Mesenchymal stem cell (in vitro differentiated cells and primary cell): ENCODE measurements at regions not wholly inside any gene's neighbourhood (a gene's known extent, or its start where the extent isn't known, plus 50 kb on each side); places are given as distances from the start of the nearest gene placed in this dataset.

ENCODE experiments used
- DNase-seq: peaks from one replicate; pipeline ENCODE4 v3.0.0-alpha.2; 2013
- H2AFZ ChIP-seq: one replicate; pipeline ENCODE4 v1.6.1; 2013; ENCODE audit warnings: low read depth, mild to moderate bottlenecking, control low read depth, inconsistent platforms, low read length, moderate library complexity
- H2AK5ac ChIP-seq: 2 replicates; pipeline ENCODE4 v1.6.1; 2013; ENCODE audit warnings: low read length, moderate library complexity, mild to moderate bottlenecking, inconsistent platforms; ENCODE audit not compliant: severe bottlenecking
- H2BK120ac ChIP-seq: one replicate; pipeline ENCODE4 v1.6.1; 2013; ENCODE audit warnings: low read depth, mild to moderate bottlenecking, inconsistent platforms, low read length, moderate library complexity
- H2BK12ac ChIP-seq, 2 experiments: one replicate each; pipeline ENCODE4 v1.6.1; 2013; ENCODE audit warnings: inconsistent platforms in 2 of 2, low read length in 2 of 2, mild to moderate bottlenecking in 2 of 2, moderate library complexity in 2 of 2, control low read depth in 1 of 2
- H2BK15ac ChIP-seq: one replicate; pipeline ENCODE4 v1.6.1; 2013; ENCODE audit warnings: mild to moderate bottlenecking, low read depth, inconsistent platforms; ENCODE audit not compliant: poor library complexity, severe bottlenecking
- H2BK5ac ChIP-seq: 2 replicates; pipeline ENCODE4 v1.6.1; 2013; ENCODE audit warnings: low read depth, mild to moderate bottlenecking, low read length, control low read depth, inconsistent platforms; ENCODE audit not compliant: poor library complexity, severe bottlenecking
- H3K14ac ChIP-seq, 2 experiments: one replicate each; pipeline ENCODE4 v1.6.1; 2013; ENCODE audit warnings: inconsistent platforms in 2 of 2, low read length in 2 of 2, control low read depth in 1 of 2, mild to moderate bottlenecking in 1 of 2, moderate library complexity in 1 of 2
- H3K18ac ChIP-seq, 2 experiments: one replicate each; pipeline ENCODE4 v1.6.1; 2013; ENCODE audit warnings: inconsistent platforms in 2 of 2, low read length in 2 of 2, control low read depth in 1 of 2, low read depth in 1 of 2, mild to moderate bottlenecking in 1 of 2
- H3K23ac ChIP-seq, 2 experiments: one replicate each; pipeline ENCODE4 v1.6.1; 2013; ENCODE audit warnings: inconsistent platforms in 2 of 2, low read length in 2 of 2, mild to moderate bottlenecking in 2 of 2, moderate library complexity in 2 of 2, control low read depth in 1 of 2
- H3K27ac ChIP-seq: 2 replicates; pipeline ENCODE4 v1.5.1; 2013; ENCODE audit warnings: mild to moderate bottlenecking, moderate library complexity, low read length, control low read depth, inconsistent platforms; ENCODE audit not compliant: poor library complexity, severe bottlenecking
- H3K27me3 ChIP-seq, 2 experiments: 2 replicates each; pipeline versions ENCODE4 v1.6.1 to v1.7.0; 2013; ENCODE audit warnings: low read length in 2 of 2, mild to moderate bottlenecking in 2 of 2, moderate library complexity in 2 of 2, control low read depth in 1 of 2, inconsistent platforms in 1 of 2; ENCODE audit not compliant: control insufficient read depth in 1 of 2, insufficient read depth in 1 of 2
- H3K36me3 ChIP-seq, 2 experiments: 2 replicates each; pipeline versions ENCODE4 v1.6.1 to v1.7.0; 2013; ENCODE audit warnings: low read length in 2 of 2, control low read depth in 1 of 2, inconsistent platforms in 1 of 2, low read depth in 1 of 2, mild to moderate bottlenecking in 1 of 2; ENCODE audit not compliant: insufficient read depth in 2 of 2, control insufficient read depth in 1 of 2
- H3K4ac ChIP-seq, 2 experiments: one replicate each; pipeline ENCODE4 v1.6.1; 2013; ENCODE audit warnings: inconsistent platforms in 2 of 2, low read length in 2 of 2, mild to moderate bottlenecking in 2 of 2, moderate library complexity in 2 of 2, control low read depth in 1 of 2, low read depth in 1 of 2
- H3K4me1 ChIP-seq: 2 replicates; pipeline ENCODE4 v1.6.1; 2013; ENCODE audit warnings: low read depth, low read length, control low read depth; ENCODE audit not compliant: control insufficient read depth, insufficient read depth
- H3K4me2 ChIP-seq: 2 replicates; pipeline ENCODE4 v1.6.1; 2013; ENCODE audit warnings: low read length, mild to moderate bottlenecking, inconsistent platforms; ENCODE audit not compliant: poor library complexity, severe bottlenecking
- H3K4me3 ChIP-seq, 2 experiments: 2 replicates each; pipeline versions ENCODE4 v1.5.1 to v1.7.0; 2013; ENCODE audit warnings: low read length in 2 of 2, mild to moderate bottlenecking in 2 of 2, control low read depth in 1 of 2, low read depth in 1 of 2; ENCODE audit not compliant: insufficient read depth in 1 of 2
- H3K79me1 ChIP-seq: replicated peaks from 2 replicates; pipeline ENCODE4 v1.6.1; 2013; ENCODE audit warnings: mild to moderate bottlenecking, control low read depth, low read length, inconsistent platforms; ENCODE audit not compliant: poor library complexity, severe bottlenecking
- H3K9ac ChIP-seq: 2 replicates; pipeline ENCODE4 v1.7.0; 2013; ENCODE audit warnings: mild to moderate bottlenecking, low read length, moderate library complexity
- H3K9me3 ChIP-seq: 2 replicates; pipeline ENCODE4 v1.7.0; 2013; ENCODE audit warnings: mild to moderate bottlenecking, low read length; ENCODE audit not compliant: control insufficient read depth
- H4K8ac ChIP-seq: one replicate; pipeline ENCODE4 v1.6.1; 2013; ENCODE audit warnings: inconsistent platforms, mild to moderate bottlenecking, low read length, moderate library complexity
- H4K91ac ChIP-seq: one replicate; pipeline ENCODE4 v1.6.1; 2013; ENCODE audit warnings: mild to moderate bottlenecking, low read length, inconsistent platforms
- WGBS: methylation state at CpG from one replicate; pipeline ENCODE4 v1.1.7; 2013; ENCODE audit warnings: mixed read lengths; 5-methylcytosine and 5-hydroxymethylcytosine counted together

GRCh38 chr4:13268165-13268564 lies 216.0 kb downstream of the RAB28 start:
- Histone ChIP-seq H2AFZ (no peak overlapping the region), H3K27ac (no peak overlapping the region), H3K4ac (no peak overlapping the region), H3K27me3 (no peaks in the 10 kb centered on the region), H3K9me3 (peaks cover 15% of the 10 kb centered on the region), H3K18ac (no peak overlapping the region), H2BK12ac (no peak overlapping the region), H3K4me1 (no peaks in the 10 kb centered on the region), H2BK15ac (no peak overlapping the region), H3K9ac (no peak overlapping the region), H2AK5ac (no peak overlapping the region), H4K91ac (no peak overlapping the region), H3K23ac (no peak overlapping the region), H3K4me2 (no peak overlapping the region), H2BK5ac (no peak overlapping the region), H3K14ac (no peak overlapping the region), H4K8ac (no peak overlapping the region), H3K4me3 (no peak overlapping the region), H3K36me3 (no peaks in the 10 kb centered on the region), H3K79me1 (no peaks in the 10 kb centered on the region), H2BK120ac (no peak overlapping the region)
- no peak for DNase-seq
- 84% methylated on average over 4 of the region's 4 CpGs for WGBS

- peaks cover 14% of the 10 kb centered on the region for H3K9me3 ChIP-seq
- no peaks in the 10 kb centered on the region for H3K27me3 ChIP-seq
- no peak overlapping the region for H3K4me3 ChIP-seq
- H2BK15ac ChIP-seq = no peak overlapping the region
- WGBS = 33% methylated on average over 2 of the region's 2 CpGs
- H3K36me3 ChIP-seq = no peaks in the 10 kb centered on the region
- no peak overlapping the region for H3K9ac ChIP-seq
- no peak overlapping the region for H3K4me2 ChIP-seq
- H2BK12ac ChIP-seq = no peak overlapping the region
- no peak overlapping the region for H3K18ac ChIP-seq
- H4K91ac ChIP-seq = no peak overlapping the region
- no peaks in the 10 kb centered on the region for H3K4me1 ChIP-seq
- no peak overlapping the region for H3K4ac ChIP-seq
- no peak overlapping the region for H2AFZ ChIP-seq
- H4K8ac ChIP-seq = no peak overlapping the region
- no peak overlapping the region for H3K27ac ChIP-seq
- H2AK5ac ChIP-seq = no peak overlapping the region
- H2BK120ac ChIP-seq = no peak overlapping the region
- no peak overlapping the region for H3K23ac ChIP-seq
- H3K79me1 ChIP-seq = no peaks in the 10 kb centered on the region
- H3K14ac ChIP-seq = no peak overlapping the region
- DNase-seq = peak; percentile 73
- no peak overlapping the region for H2BK5ac ChIP-seq
Measured at GRCh38 chr4:13267091-13267490, 217.0 kb downstream of the RAB28 start.

GRCh38 chr4:13266687-13267086 lies 217.5 kb downstream of the RAB28 start:
- Histone ChIP-seq H3K18ac (no peak overlapping the region), H2BK120ac (no peak overlapping the region), H2AFZ (no peak overlapping the region), H3K4me3 (no peak overlapping the region), H4K8ac (no peak overlapping the region), H2AK5ac (no peak overlapping the region), H3K14ac (no peak overlapping the region), H3K4ac (no peak overlapping the region), H3K79me1 (no peaks in the 10 kb centered on the region), H2BK15ac (no peak overlapping the region), H2BK12ac (no peak overlapping the region), H3K27ac (no peak overlapping the region), H4K91ac (no peak overlapping the region), H3K27me3 (no peaks in the 10 kb centered on the region), H3K4me1 (no peaks in the 10 kb centered on the region), H3K4me2 (no peak overlapping the region), H3K36me3 (no peaks in the 10 kb centered on the region), H2BK5ac (no peak overlapping the region), H3K9ac (no peak overlapping the region), H3K23ac (no peak overlapping the region), H3K9me3 (peaks cover 10% of the 10 kb centered on the region)
- 59% methylated on average over 3 of the region's 3 CpGs for WGBS
- DNase-seq = peak; percentile 42

GRCh38 chr4:13263967-13264525 lies 220.1 kb downstream of the RAB28 start:
- Histone ChIP-seq H2AFZ (no peak overlapping the region), H3K27me3 (no peaks in the 10 kb centered on the region), H3K14ac (no peak overlapping the region), H2AK5ac (no peak overlapping the region), H3K4me2 (no peak overlapping the region), H2BK12ac (no peak overlapping the region), H3K9me3 (no peaks in the 10 kb centered on the region), H3K79me1 (no peaks in the 10 kb centered on the region), H3K23ac (no peak overlapping the region), H3K18ac (no peak overlapping the region), H3K4me1 (no peaks in the 10 kb centered on the region), H3K4ac (no peak overlapping the region), H2BK5ac (no peak overlapping the region), H2BK15ac (no peak overlapping the region), H2BK120ac (no peak overlapping the region), H4K91ac (no peak overlapping the region), H3K9ac (no peak overlapping the region), H3K36me3 (no peaks in the 10 kb centered on the region), H3K4me3 (no peak overlapping the region), H4K8ac (no peak overlapping the region), H3K27ac (no peak overlapping the region)
- DNase-seq = peak; percentile 47
- WGBS = 51% methylated on average over 2 of the region's 4 CpGs
